ENCODE measurements at regions not wholly inside any gene's neighbourhood (a gene's known extent, or its start where the extent isn't known, plus 50 kb on each side); places are given as distances from the start of the nearest gene placed in this dataset.
"Not testable (repeated sequence)": the region's sequence is repeated elsewhere in the genome, so short reads cannot be mapped to it uniquely, and the experiment has no call there.

DNA sequence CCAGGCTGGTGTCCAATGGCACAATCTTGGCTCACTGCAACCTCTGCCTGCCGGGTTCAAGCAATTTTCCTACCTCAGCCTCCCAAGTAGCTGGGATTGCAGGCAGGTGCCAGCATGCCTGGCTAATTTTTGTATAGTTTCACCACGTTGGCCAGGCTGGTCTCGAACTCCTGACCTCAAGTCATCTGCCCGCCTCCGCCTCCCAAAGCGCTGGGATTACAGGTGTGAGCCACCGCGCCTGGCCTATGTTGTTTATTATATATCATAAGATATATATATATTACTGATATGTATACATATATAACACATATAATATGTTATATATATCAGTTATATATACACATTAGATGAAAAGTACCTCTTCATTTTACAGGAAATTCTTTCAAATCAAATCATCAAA lies 914.7 kb downstream of the FOXD4L5 start:
- not testable (repeated sequence) for DNase-seq (ENCODE audit: low read depth); H3K4me3 ChIP-seq (ENCODE audit: low read length)

DNA sequence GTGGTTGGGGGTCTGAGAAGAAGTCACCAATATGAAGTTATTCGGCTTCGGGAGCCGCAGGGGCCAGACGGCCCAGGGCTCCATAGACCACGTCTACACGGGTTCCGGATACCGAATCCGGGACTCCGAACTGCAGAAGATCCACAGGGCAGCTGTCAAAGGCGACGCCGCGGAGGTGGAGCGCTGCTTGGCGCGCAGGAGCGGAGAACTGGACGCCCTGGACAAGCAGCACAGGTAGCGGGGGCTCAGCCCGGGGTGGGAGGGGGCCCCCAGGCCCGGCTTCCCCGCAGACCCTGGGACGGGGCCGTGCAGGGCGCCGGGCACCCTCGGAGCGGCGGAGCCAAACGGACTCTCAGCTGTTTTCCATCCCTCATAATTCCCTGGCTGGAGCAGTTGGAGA lies 915.4 kb downstream of the FOXD4L5 start:
- not testable (repeated sequence) for DNase-seq (ENCODE audit: low read depth); H3K4me3 ChIP-seq (ENCODE audit: low read length)

DNA sequence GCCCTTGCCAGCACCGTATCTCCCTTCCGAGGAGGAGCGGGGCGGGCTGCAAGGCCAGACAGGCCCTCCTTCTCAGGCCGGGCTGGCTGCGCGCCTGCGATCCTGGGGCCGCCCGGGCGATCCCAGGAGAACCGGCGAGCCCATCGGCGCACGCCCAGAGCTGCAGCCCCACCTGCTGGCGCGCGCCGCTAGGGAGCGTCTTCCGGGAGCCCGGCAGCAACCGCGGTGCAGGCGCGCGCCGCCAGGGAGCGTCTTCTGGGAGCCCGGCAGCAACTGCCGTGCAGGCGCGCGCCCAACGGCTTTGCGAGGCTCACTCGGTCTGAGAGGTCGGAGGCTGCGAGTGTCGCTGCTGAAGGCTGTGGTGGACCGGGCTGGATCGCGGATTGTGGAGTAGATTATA lies 915.9 kb downstream of the FOXD4L5 start:
- TF ChIP-seq, protein P1, sequence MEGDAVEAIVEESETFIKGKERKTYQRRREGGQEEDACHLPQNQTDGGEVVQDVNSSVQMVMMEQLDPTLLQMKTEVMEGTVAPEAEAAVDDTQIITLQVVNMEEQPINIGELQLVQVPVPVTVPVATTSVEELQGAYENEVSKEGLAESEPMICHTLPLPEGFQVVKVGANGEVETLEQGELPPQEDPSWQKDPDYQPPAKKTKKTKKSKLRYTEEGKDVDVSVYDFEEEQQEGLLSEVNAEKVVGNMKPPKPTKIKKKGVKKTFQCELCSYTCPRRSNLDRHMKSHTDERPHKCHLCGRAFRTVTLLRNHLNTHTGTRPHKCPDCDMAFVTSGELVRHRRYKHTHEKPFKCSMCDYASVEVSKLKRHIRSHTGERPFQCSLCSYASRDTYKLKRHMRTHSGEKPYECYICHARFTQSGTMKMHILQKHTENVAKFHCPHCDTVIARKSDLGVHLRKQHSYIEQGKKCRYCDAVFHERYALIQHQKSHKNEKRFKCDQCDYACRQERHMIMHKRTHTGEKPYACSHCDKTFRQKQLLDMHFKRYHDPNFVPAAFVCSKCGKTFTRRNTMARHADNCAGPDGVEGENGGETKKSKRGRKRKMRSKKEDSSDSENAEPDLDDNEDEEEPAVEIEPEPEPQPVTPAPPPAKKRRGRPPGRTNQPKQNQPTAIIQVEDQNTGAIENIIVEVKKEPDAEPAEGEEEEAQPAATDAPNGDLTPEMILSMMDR (IDR thresholded peaks at IDR 0.05; ENCODE audit: insufficient read depth, low read depth, low read length, missing control alignments) = peak; percentile 20
- DNase-seq (ENCODE audit: low read depth); H3K4me3 ChIP-seq (ENCODE audit: low read length): not testable (repeated sequence)

DNA sequence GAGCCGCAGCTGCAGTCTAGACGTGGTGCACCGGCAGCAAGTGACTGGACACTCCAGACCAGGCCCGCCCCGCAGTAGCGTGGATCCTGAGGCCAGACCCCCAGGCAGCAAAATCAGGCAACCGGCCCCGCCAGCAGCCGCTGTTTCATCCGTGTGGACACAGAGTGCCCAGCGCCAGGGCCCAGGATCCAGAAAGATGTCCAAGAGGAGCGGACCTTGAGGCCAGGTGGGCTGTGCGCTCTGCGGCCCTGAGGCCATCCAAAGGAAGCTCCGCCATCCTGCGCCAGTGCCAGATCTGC lies 916.4 kb downstream of the FOXD4L5 start:
- not testable (repeated sequence) for H3K4me3 ChIP-seq (ENCODE audit: low read length); DNase-seq (ENCODE audit: low read depth)

DNA sequence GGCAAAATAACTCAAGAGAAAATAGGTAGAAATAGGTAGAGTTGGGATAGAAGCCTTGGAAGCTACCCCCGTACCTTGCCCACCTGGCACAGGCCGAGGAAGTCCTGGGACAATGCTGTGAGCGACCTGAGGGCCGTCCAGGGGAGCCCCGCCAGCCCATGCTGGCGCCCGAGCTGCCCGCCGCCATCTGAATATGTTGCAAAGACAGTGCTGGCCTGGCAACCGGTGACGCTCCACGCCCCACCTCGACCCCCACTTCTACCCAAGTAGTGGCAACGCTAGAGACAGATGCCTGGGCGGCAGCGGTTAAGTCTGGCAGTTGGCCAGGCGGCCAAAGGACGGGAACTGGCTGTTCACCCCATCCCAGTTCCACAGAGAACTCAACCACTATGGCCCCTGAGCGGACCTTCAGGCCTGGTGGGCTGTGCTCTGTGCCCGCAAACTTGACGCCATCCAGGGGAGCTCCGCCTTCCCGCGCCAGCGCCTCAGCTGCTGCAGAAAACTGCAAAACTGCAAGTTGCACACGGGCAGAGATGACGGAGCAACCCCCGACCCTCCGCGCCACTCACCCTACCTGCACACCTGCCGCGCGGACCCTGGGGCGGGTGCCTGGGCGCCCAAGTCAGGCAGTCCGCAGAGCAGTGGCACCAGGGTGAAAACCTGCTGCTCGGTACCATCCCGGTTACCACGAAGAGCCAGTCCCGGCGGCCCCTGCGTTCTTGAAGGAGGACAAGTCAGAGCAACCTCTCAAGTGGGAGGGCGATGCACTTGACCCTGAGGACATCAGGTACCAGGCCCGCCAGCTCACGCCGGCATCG lies 917.0 kb downstream of the FOXD4L5 start:
- not testable (repeated sequence) for DNase-seq (ENCODE audit: low read depth); H3K4me3 ChIP-seq (ENCODE audit: low read length)

Data from epithelial cell of esophagus (primary cell).